ENCODE measurements at regions not wholly inside any gene's neighbourhood (a gene's known extent, or its start where the extent isn't known, plus 50 kb on each side); places are given as distances from the start of the nearest gene placed in this dataset.

DNA sequence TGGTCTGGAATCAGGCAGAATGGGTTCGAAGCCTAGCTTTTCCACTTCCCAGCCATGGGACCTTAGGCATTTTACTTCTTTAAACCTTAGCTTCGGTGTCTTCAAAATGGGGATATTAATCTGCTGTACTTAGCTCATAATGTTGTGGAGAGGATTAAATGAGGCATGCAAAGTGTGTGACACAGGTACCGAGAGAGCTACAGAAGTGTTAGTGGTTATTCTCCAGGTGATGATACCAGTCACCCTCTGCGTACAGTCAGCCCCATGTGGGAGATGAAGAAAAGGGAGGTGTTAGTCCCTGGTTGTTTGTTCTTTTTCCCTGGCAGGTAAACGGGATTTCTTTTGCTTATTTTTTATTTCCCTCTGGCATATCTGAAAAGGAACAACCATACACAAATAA, 212.1 kb downstream of the PHLDA1 start:
- H3K56ac ChIP-seq (ENCODE audit: extremely low read depth, insufficient read depth, low read length), result peak overlapping the region; percentile 68; the same call in 1 of the 2 replicates
- H2BK120ac ChIP-seq (ENCODE audit: low read depth, low read length), result peak overlapping the region; percentile 96
- DNase-seq, result no peak
- no peaks in the 10 kb centered on the region for H3K36me3 ChIP-seq (ENCODE audit: control insufficient read depth, insufficient read depth, low read length)
- H2BK5ac ChIP-seq (ENCODE audit: low read depth, low read length, poor library complexity, severe bottlenecking), result peak overlapping the region; percentile 73
- peak overlapping the region; percentile 95 for H3K14ac ChIP-seq (replicated peaks; ENCODE audit: low read depth, low read length)
- no peak overlapping the region for H3K4me3 ChIP-seq (ENCODE audit: insufficient read depth, low read depth, low read length)
- in situ Hi-C loops (cut with MboI; ENCODE audit: low sequenced_read_pairs) (loop anchor here (5.0 kb wide), 1 partner anchor 208 kb away; no protein-coding TSS in a partner anchor), intact Hi-C loops (cut with micrococcal nuclease) (loop anchor here (5.0 kb wide), 2 partner anchors 133 to 252 kb away; no protein-coding TSS in a partner anchor), dilution Hi-C loops (cut with HindIII; ENCODE audit: low sequenced_read_pairs, unreplicated experiment) (no loop called here)
- H3K27me3 ChIP-seq (ENCODE audit: control insufficient read depth, insufficient read depth, low read length), result no peaks in the 10 kb centered on the region
- H3K4me2 ChIP-seq (ENCODE audit: low read depth, low read length), result no peak overlapping the region
- H3K9ac ChIP-seq (ENCODE audit: low read depth, low read length), result peak overlapping the region; percentile 55
- peaks cover 31% of the 10 kb centered on the region for H3K4me1 ChIP-seq (ENCODE audit: control insufficient read depth, insufficient read depth, low read length)
- peaks cover 28% of the 10 kb centered on the region for H3K9me1 ChIP-seq (ENCODE audit: insufficient read depth, low read length)
- peak overlapping the region; percentile 97; the same call in 2 of the 3 replicates for H2BK15ac ChIP-seq (ENCODE audit: low read depth, low read length)
- H4K91ac ChIP-seq (ENCODE audit: insufficient read depth, low read depth, low read length), result peak overlapping the region; percentile 92
- no TSS peak for BruUV-seq (replicated peaks)
- 80% methylated on average over 1 of the region's 5 CpGs; no CpG with 5 or more reads in 1 of the 2 experiments for WGBS, 2 experiments (ENCODE audit: extremely low coverage in 2 of 2, insufficient read length in 1 of 2)
- H4K8ac ChIP-seq (ENCODE audit: low read depth in 2 of 2, low read length in 2 of 2), result peak overlapping the region; percentile 77 to 88
- peak overlapping the region; percentile 87 for H2BK20ac ChIP-seq (ENCODE audit: low read depth, low read length)
- CTCF ChIA-PET, result no interaction called here
- peak overlapping the region; percentile 94 for H3K4ac ChIP-seq (ENCODE audit: low read depth, low read length)
- H3K23ac ChIP-seq (ENCODE audit: low read depth, low read length), result peak overlapping the region; percentile 91
- H2AK9ac ChIP-seq (replicated peaks; ENCODE audit: low read depth, low read length, poor library complexity), result no peak overlapping the region
- H2AFZ ChIP-seq (replicated peaks; ENCODE audit: low read length, poor library complexity), result no peak overlapping the region
- peak overlapping the region; percentile 97 for H3K27ac ChIP-seq (ENCODE audit: insufficient read depth, low read length)
- H3K79me1 ChIP-seq (ENCODE audit: low read depth in 1 of 2, low read length in 2 of 2), result peaks cover 13 to 14% of the 10 kb centered on the region in 2 experiments; a peak in 3 of 4 replicates
- no peak for ATAC-seq (ENCODE audit: low read depth)
- TF ChIP-seq RAD21 (IDR thresholded peaks at IDR 0.05; ENCODE audit: low read length), result no peak
- TF ChIP-seq RCOR1 (IDR thresholded peaks at IDR 0.05; ENCODE audit: insufficient replicate concordance, low read length), result no peak
- no peak for TF ChIP-seq CTCF (conservative IDR thresholded peaks at IDR 0.05; ENCODE audit: low read depth, low read length)
- no peak for TF ChIP-seq MXI1 (IDR thresholded peaks at IDR 0.05; ENCODE audit: borderline replicate concordance, low read depth, low read length)
- TF ChIP-seq MAFK (IDR thresholded peaks at IDR 0.05; ENCODE audit: low read depth, low read length), result no peak
- no peak for TF ChIP-seq POLR2A (IDR thresholded peaks at IDR 0.05; ENCODE audit: low read depth, low read length)
- peak overlapping the region; percentile 98 for H2AK5ac ChIP-seq (ENCODE audit: low read depth, low read length)
- H4K5ac ChIP-seq (ENCODE audit: low read depth, low read length), result peak overlapping the region; percentile 97
- H3K18ac ChIP-seq (ENCODE audit: low read depth, low read length), result peak overlapping the region; percentile 96
- no peaks in the 10 kb centered on the region for H4K20me1 ChIP-seq (ENCODE audit: insufficient read depth, low read length)
- POLR2A ChIA-PET (ENCODE audit: unreplicated experiment), result interaction anchor here (1.2 kb wide), 1 partner anchor 204 kb away, joined by 3 read pairs; no protein-coding TSS in a partner anchor
- no peaks in the 10 kb centered on the region for H3K9me3 ChIP-seq (ENCODE audit: control insufficient read depth, insufficient read depth, low read length)
